NB4 (cell line): ENCODE measurements at regions not wholly inside any gene's neighbourhood (a gene's known extent, or its start where the extent isn't known, plus 50 kb on each side); places are given as distances from the start of the nearest gene placed in this dataset.

Experiments
- DNase-seq: peaks from one replicate; pipeline ENCODE4 v3.0.0; 2010; ENCODE audit warnings: low read depth
- H3K4me3 ChIP-seq: one replicate; pipeline ENCODE4 v1.5.1; 2011; ENCODE audit warnings: mild to moderate bottlenecking, low read depth, low read length, moderate library complexity
- MYC ChIP-seq: IDR thresholded peaks from 2 replicates; pipeline ENCODE4 v1.6.1; 2011; ENCODE audit warnings: low read depth, low read length
- POLR2A ChIP-seq: IDR thresholded peaks from 2 replicates; pipeline ENCODE4 v1.6.1; 2011; ENCODE audit warnings: mild to moderate bottlenecking; ENCODE audit not compliant: insufficient read length; ENCODE audit errors: extremely low read depth
- TF ChIP-seq, protein P1 (sequence below): IDR thresholded peaks from 2 replicates; pipeline ENCODE4 v1.6.1; 2011; ENCODE audit warnings: low read depth, low read length
- TF ChIP-seq, protein P2 (sequence below): IDR thresholded peaks from one replicate; pipeline ENCODE4 v1.5.1; 2012; ENCODE audit warnings: low read depth, low read length

DNA sequence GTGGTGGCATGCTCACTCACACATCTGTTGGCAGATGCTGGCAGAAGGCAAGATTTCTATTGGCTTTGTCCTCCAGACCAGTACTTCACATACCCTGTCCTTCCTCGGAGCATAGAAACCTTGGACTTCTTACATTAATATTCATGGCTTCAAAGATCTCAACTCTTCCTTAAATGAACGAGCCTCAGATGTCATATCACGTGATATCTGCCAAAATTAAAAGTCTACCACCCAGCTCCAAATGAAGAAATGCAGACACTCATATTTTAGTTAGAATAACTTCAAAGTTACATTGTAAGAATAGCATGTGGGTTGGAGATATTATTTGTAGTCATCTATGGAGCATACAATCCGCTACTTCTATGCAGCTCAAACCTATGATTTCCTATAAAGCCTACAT is 1994.9 kb downstream of the NCAM2 start:
- DNase-seq: no peak
- H3K4me3 ChIP-seq: no peak overlapping the region
- TF ChIP-seq POLR2A (no peak), MYC (no peak)
- TF ChIP-seq, protein P1, sequence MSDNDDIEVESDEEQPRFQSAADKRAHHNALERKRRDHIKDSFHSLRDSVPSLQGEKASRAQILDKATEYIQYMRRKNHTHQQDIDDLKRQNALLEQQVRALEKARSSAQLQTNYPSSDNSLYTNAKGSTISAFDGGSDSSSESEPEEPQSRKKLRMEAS: no peak
- TF ChIP-seq, protein P2, sequence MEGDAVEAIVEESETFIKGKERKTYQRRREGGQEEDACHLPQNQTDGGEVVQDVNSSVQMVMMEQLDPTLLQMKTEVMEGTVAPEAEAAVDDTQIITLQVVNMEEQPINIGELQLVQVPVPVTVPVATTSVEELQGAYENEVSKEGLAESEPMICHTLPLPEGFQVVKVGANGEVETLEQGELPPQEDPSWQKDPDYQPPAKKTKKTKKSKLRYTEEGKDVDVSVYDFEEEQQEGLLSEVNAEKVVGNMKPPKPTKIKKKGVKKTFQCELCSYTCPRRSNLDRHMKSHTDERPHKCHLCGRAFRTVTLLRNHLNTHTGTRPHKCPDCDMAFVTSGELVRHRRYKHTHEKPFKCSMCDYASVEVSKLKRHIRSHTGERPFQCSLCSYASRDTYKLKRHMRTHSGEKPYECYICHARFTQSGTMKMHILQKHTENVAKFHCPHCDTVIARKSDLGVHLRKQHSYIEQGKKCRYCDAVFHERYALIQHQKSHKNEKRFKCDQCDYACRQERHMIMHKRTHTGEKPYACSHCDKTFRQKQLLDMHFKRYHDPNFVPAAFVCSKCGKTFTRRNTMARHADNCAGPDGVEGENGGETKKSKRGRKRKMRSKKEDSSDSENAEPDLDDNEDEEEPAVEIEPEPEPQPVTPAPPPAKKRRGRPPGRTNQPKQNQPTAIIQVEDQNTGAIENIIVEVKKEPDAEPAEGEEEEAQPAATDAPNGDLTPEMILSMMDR: no peak

DNA sequence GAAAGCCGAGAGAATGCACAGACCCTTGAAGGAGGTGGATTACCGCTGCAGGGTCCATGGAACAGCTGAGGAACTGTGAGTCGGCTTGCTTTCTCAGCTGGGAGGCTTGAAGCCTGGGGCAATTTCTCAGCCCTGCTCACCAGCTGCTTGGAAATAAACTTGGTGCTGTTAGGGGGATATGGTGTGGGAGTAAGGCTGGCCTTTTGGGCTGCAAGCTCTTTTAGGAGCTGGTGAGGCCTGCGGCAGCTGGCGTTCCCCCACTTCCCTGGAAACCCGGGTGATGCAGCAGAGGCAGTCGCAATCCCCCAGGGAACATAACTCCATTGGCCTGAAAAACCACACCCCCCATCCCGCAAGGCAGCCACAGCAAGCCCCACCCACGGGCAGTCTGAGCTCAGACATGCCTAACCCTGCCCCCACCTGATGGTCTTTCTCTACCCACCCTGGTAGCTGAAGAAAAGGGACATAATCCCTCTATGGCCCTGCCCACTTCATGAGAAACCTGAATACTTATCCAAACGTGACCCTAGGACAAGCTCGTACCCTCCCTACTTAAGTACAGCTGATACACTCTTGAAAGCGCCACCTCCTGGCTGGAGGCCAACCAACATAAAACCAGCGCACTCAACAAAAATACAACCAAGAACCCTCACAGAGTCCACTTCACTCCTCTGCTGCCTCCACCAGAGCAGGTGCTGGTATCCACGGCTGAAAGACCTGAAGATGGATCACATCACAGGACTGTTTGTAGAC is 1995.8 kb downstream of the NCAM2 start:
- H3K4me3 ChIP-seq: no peak overlapping the region
- TF ChIP-seq, protein P1: no peak
- TF ChIP-seq, protein P2: no peak
- no peak for TF ChIP-seq MYC
- TF ChIP-seq POLR2A: no peak
- DNase-seq: no peak

DNA sequence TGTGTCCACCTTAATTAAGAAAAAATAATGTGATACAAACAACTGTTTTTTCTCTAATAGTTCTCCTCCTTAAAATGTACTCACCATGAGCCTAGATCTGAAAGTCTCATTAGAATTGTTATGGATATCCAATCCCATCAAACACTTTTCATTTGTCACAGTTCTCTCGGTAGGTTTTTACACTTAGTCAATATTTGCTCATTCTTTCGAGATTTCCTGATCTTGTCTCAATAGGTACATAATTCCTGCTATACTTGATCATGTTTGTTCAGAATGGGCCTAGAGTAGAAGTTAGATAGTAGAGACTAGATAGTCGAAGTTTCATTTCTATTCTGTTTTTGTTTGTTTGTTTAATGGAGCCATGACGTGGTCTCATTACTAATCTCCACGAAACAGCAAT is 2005.7 kb downstream of the NCAM2 start:
- TF ChIP-seq, protein P1: no peak
- no peak for TF ChIP-seq POLR2A
- TF ChIP-seq MYC: no peak
- TF ChIP-seq, protein P2: no peak
- H3K4me3 ChIP-seq: no peak overlapping the region
- no peak for DNase-seq

DNA sequence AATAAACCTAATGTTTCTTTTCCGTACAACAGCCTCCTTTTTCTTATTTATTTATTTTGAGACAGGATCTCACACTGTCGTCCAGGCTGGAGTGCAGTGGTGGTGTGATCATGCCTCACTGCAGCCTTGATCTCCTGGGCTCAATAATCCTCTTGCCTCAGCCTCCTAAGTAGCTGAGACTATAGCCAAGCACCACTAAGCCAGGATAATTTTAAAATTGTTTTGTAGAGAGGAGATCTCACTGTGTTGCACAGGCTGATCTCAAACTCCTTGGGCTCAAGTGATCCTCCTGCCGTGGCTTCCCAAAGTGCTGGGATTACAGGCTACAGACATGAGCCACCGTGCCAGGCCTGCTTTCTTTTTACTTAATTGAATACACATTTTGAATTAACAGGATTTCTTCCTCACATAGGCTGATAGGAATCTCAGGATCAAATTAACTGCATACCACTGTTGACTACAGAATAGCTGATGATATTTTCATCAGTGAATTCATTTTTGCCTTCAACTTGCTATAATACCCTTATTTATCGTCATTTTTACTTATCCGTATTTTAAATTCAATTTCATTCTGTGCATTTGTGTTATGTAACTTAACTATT is 2010.5 kb downstream of the NCAM2 start:
- no peak for TF ChIP-seq POLR2A
- TF ChIP-seq, protein P1: no peak
- TF ChIP-seq MYC: no peak
- TF ChIP-seq, protein P2: no peak
- DNase-seq: no peak
- H3K4me3 ChIP-seq: no peak overlapping the region

DNA sequence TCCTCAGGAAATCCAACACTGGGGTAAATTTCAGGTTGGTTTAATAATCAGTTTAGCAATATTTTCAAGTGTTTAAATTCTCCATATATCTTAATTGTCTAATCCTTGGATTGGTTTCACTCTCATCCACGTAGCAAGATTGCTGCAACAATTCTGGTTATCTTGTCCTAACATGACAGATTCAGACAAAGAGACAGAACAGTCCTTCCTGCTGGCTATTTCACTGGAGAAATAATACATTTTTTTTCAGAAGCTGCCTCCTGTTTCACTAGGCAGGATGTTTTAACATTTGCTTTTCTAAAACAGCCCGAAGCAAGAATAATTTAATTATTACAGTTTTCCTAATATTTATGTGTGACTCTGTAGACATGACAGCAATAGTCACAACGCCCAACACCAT is 2011.2 kb downstream of the NCAM2 start:
- no peak for DNase-seq
- no peak for TF ChIP-seq POLR2A
- TF ChIP-seq, protein P2: no peak
- TF ChIP-seq, protein P1: no peak
- no peak for TF ChIP-seq MYC
- no peak overlapping the region for H3K4me3 ChIP-seq
